Cardiac muscle cell (in vitro differentiated cells and primary cell): ENCODE measurements at regions not wholly inside any gene's neighbourhood (a gene's known extent, or its start where the extent isn't known, plus 50 kb on each side); places are given as distances from the start of the nearest gene placed in this dataset.
"Not testable (repeated sequence)": the region's sequence is repeated elsewhere in the genome, so short reads cannot be mapped to it uniquely, and the experiment has no call there.

Experiments used
- DNase-seq, 2 donors: peaks; one replicate each; pipeline versions ENCODE4 v3.0.0 to v3.0.0-alpha.2; 2010 to 2017; ENCODE audit warnings: low read depth in 1 of 2, low spot score in 1 of 2
- H3K27ac ChIP-seq: fragments of 200-600 bp; sonication (generic); 2 replicates; pipeline ENCODE4 v1.5.1; 2016
- H3K27me3 ChIP-seq: fragments of 200-600 bp; sonication (generic); 2 replicates; pipeline ENCODE4 v1.6.0; 2016; ENCODE audit warnings: control low read depth
- H3K36me3 ChIP-seq: fragments of 200-600 bp; sonication (generic); 2 replicates; pipeline ENCODE4 v1.5.1; 2016; ENCODE audit warnings: control low read depth
- H3K4me1 ChIP-seq: fragments of 200-600 bp; sonication (generic); 2 replicates; pipeline ENCODE4 v1.8.1; 2017; ENCODE audit warnings: low read depth, mild to moderate bottlenecking, mixed run types
- H3K4me3 ChIP-seq: fragments of 200-600 bp; sonication (generic); 2 replicates; pipeline ENCODE4 v1.5.1; 2016; ENCODE audit warnings: mild to moderate bottlenecking
- H3K9me3 ChIP-seq: fragments of 200-600 bp; sonication (generic); 2 replicates; pipeline ENCODE4 v1.5.1; 2017; ENCODE audit warnings: low read depth, mild to moderate bottlenecking, control low read depth
- TF ChIP-seq, protein P1 (sequence below): IDR thresholded peaks from 2 replicates; pipeline ENCODE4 v1.5.1; 2012; ENCODE audit warnings: low read depth, mild to moderate bottlenecking, low read length

DNA sequence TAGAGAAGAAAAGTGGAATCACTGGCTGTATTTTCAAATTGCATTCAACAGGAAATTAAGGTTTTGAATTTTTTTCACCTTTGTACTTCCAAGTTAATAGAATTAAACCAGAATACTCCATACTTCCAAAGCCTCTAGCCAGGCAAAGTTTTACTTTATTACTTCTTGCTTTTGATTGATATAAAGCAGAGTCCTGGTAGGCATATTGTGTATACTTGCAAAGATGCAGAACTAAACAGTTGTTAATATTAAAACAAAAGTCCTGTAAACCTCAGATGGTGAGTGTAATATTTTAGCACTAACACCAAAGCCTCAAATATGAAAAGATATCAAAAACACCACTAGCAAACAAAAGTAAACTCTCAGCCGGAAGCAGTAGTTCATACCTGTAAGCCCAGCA is 107.2 kb upstream of the C2CD4B start:
- Histone ChIP-seq H3K27me3 (no peaks in the 10 kb centered on the region), H3K27ac (no peak overlapping the region), H3K4me3 (no peak overlapping the region), H3K4me1 (no peaks in the 10 kb centered on the region), H3K36me3 (no peaks in the 10 kb centered on the region), H3K9me3 (no peaks in the 10 kb centered on the region)
- no peak for DNase-seq
- TF ChIP-seq, protein P1, sequence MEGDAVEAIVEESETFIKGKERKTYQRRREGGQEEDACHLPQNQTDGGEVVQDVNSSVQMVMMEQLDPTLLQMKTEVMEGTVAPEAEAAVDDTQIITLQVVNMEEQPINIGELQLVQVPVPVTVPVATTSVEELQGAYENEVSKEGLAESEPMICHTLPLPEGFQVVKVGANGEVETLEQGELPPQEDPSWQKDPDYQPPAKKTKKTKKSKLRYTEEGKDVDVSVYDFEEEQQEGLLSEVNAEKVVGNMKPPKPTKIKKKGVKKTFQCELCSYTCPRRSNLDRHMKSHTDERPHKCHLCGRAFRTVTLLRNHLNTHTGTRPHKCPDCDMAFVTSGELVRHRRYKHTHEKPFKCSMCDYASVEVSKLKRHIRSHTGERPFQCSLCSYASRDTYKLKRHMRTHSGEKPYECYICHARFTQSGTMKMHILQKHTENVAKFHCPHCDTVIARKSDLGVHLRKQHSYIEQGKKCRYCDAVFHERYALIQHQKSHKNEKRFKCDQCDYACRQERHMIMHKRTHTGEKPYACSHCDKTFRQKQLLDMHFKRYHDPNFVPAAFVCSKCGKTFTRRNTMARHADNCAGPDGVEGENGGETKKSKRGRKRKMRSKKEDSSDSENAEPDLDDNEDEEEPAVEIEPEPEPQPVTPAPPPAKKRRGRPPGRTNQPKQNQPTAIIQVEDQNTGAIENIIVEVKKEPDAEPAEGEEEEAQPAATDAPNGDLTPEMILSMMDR = no peak

GRCh38 chr15:62275831-62276230 is 110.7 kb upstream of the C2CD4B start:
- H3K27me3 ChIP-seq = no peaks in the 10 kb centered on the region
- H3K9me3 ChIP-seq = no peaks in the 10 kb centered on the region
- TF ChIP-seq, protein P1 = no peak
- no peak overlapping the region for H3K4me3 ChIP-seq
- H3K27ac ChIP-seq = no peak overlapping the region
- H3K4me1 ChIP-seq = no peaks in the 10 kb centered on the region
- DNase-seq = no peak
- no peaks in the 10 kb centered on the region for H3K36me3 ChIP-seq

- no peaks in the 10 kb centered on the region for H3K27me3 ChIP-seq
- H3K4me1 ChIP-seq = no peaks in the 10 kb centered on the region
- TF ChIP-seq, protein P1 = no peak
- H3K9me3 ChIP-seq = no peaks in the 10 kb centered on the region
- DNase-seq = no peak
- no peak overlapping the region for H3K27ac ChIP-seq
- H3K36me3 ChIP-seq = no peaks in the 10 kb centered on the region
- H3K4me3 ChIP-seq = no peak overlapping the region
Observed at GRCh38 chr15:62277816-62278394, 112.8 kb upstream of the C2CD4B start.

DNA sequence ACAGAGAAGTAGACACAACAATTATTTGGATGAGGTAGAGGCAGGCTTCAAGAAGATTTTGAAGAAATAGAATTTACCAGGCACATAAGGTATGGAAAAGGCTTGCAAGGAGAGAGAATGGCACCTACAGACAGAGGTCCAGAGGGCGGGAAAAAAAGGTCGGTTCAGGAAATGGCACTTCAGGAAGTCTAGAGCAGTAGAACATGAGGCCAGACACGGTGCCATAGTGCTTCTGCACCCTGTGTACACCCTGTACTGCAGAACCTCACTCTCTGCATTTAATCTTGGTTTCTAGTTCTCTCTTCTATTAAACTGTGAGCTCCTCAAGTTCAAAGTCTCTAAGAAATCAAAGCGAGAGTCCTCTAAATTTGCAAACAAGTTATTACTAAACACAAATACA is 113.4 kb upstream of the C2CD4B start:
- TF ChIP-seq, protein P1 = no peak
- Histone ChIP-seq H3K27me3 (no peaks in the 10 kb centered on the region), H3K4me3 (no peak overlapping the region), H3K4me1 (no peaks in the 10 kb centered on the region), H3K36me3 (no peaks in the 10 kb centered on the region), H3K27ac (no peak overlapping the region), H3K9me3 (no peaks in the 10 kb centered on the region)
- no peak for DNase-seq

GRCh38 chr15:62279041-62279440 is 114.0 kb upstream of the C2CD4B start:
- TF ChIP-seq, protein P1 = no peak
- H3K27ac ChIP-seq = no peak overlapping the region
- no peaks in the 10 kb centered on the region for H3K27me3 ChIP-seq
- DNase-seq = no peak
- no peaks in the 10 kb centered on the region for H3K9me3 ChIP-seq
- H3K4me3 ChIP-seq = no peak overlapping the region
- H3K36me3 ChIP-seq = no peaks in the 10 kb centered on the region
- no peaks in the 10 kb centered on the region for H3K4me1 ChIP-seq

GRCh38 chr15:62280625-62281024 is 115.5 kb upstream of the C2CD4B start:
- TF ChIP-seq, protein P1 = no peak
- H3K4me3 ChIP-seq = no peak overlapping the region

DNA sequence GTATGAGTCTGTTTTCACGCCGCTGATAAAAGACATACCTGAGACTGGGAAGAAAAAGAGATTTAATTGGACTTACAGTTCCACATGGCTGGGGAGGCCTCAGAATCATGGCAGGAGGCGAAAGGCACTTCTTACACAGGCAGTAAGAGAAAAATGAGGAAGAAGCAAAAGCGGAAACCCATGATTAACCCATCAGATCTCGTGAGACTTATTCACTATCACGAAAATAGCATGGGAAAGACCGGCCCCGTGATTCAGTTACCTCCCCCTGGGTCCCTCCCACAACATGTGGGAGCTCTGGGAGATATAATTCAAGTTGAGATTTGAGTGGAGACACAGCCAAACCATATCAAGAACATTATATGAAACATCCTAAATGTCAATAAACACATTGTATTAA is 116.7 kb upstream of the C2CD4B start:
- not testable (repeated sequence) for H3K27me3 ChIP-seq, H3K27ac ChIP-seq, DNase-seq, H3K4me3 ChIP-seq, H3K9me3 ChIP-seq, H3K36me3 ChIP-seq, H3K4me1 ChIP-seq

More at GRCh38 chr15:62280625-62281024, 115.5 kb upstream of the C2CD4B start:
- H3K36me3 ChIP-seq = no peaks in the 10 kb centered on the region
- H3K4me1 ChIP-seq = no peaks in the 10 kb centered on the region
- no peaks in the 10 kb centered on the region for H3K9me3 ChIP-seq
- no peaks in the 10 kb centered on the region for H3K27me3 ChIP-seq
- H3K27ac ChIP-seq = no peak overlapping the region
- no peak for DNase-seq
